MCF 10A (cell line): ENCODE measurements at regions not wholly inside any gene's neighbourhood (a gene's known extent, or its start where the extent isn't known, plus 50 kb on each side); places are given as distances from the start of the nearest gene placed in this dataset.

ENCODE experiments used
- BruUV-seq: library from RNA; stranded (reverse); fragments of 400-500 nt; replicated peaks from 2 replicates; lab custom pipeline; 2021; lab: Mats Ljungman, UMichigan
- CTCF ChIA-PET: fragments of 300-600 bp; sonication (Branson Sonifier 250); formaldehyde crosslinking; extraction: SDS; loops from one replicate; lab custom pipeline; 2021; ENCODE audit warnings: antibody characterized with exemption, inconsistent platforms; lab: Yijun Ruan, JAX
- POLR2A ChIA-PET: fragments of 300-600, 350-650 bp; sonication (Branson Sonifier 250); formaldehyde crosslinking; extraction: SDS; loops from one replicate; lab custom pipeline; 2020; ENCODE audit warnings: antibody characterized with exemption, inconsistent platforms; lab: Yijun Ruan, JAX
- DNase-seq: peaks from one replicate; pipeline ENCODE4 v3.0.0-alpha.2; 2018; ENCODE audit not compliant: unreplicated experiment
- H3K27ac Mint-ChIP-seq: one replicate; pipeline ENCODE4 v1.8.0; 2022; ENCODE audit warnings: mild to moderate bottlenecking, low read depth, mixed read lengths; ENCODE audit not compliant: unreplicated experiment
- H3K27me3 Mint-ChIP-seq: one replicate; pipeline ENCODE4 v1.8.0; 2022; ENCODE audit warnings: mixed read lengths; ENCODE audit not compliant: insufficient read depth, unreplicated experiment
- H3K36me3 Mint-ChIP-seq: one replicate; pipeline ENCODE4 v1.8.0; 2022; ENCODE audit warnings: mild to moderate bottlenecking, moderate library complexity, mixed read lengths; ENCODE audit not compliant: insufficient read depth, unreplicated experiment
- H3K4me1 Mint-ChIP-seq: one replicate; pipeline ENCODE4 v1.8.0; 2022; ENCODE audit warnings: mixed read lengths; ENCODE audit not compliant: insufficient read depth, unreplicated experiment
- H3K4me3 Mint-ChIP-seq: one replicate; pipeline ENCODE4 v1.8.0; 2022; ENCODE audit warnings: mild to moderate bottlenecking, moderate library complexity, mixed read lengths; ENCODE audit not compliant: unreplicated experiment
- H3K9me3 Mint-ChIP-seq: one replicate; pipeline ENCODE4 v1.8.0; 2022; ENCODE audit warnings: mixed read lengths; ENCODE audit not compliant: unreplicated experiment
- intact Hi-C: fragments of 100-400 bp; cut with micrococcal nuclease; formaldehyde crosslinking; loops from 2 replicates; pipeline ENCODE4 v1.14.1; 2022
- TF ChIP-seq, protein P1 (sequence below): fragments of 200-600 bp; IDR thresholded peaks from one replicate; pipeline ENCODE4 v1.8.0; 2022; ENCODE audit warnings: antibody characterized with exemption, mild to moderate bottlenecking; ENCODE audit not compliant: unreplicated experiment

DNA sequence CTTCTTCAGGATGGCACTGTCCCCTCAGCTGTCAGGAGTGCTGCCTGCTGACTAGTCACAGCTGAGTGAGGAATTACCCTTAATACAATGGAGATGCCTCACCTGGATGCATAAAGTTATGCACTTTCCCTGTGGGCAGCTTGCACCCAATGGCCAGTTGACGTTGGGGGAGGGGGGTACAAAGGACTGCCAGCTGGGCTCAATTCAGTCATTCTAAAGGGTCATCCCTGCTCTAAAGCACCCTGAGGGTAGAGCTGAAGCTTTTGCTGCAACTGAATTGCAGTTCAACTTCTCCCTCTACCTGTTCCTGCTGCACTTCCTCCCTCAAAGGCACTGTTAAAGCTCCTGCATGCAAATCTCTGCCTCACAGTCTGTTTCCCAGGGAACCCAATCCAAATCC is 147.8 kb upstream of the SESN3 start:
- ChIA-PET CTCF (no interaction called here), POLR2A (interaction anchor here (1.6 kb wide), 1 partner anchor 19 kb away, joined by 4 read pairs; no protein-coding TSS in a partner anchor)
- Mint-ChIP-seq H3K27me3 (no peaks in the 10 kb centered on the region), H3K27ac (no peak overlapping the region), H3K36me3 (no peaks in the 10 kb centered on the region), H3K4me3 (no peak overlapping the region), H3K9me3 (no peaks in the 10 kb centered on the region), H3K4me1 (no peaks in the 10 kb centered on the region)
- no peak for DNase-seq
- BruUV-seq = no TSS peak
- TF ChIP-seq, protein P1, sequence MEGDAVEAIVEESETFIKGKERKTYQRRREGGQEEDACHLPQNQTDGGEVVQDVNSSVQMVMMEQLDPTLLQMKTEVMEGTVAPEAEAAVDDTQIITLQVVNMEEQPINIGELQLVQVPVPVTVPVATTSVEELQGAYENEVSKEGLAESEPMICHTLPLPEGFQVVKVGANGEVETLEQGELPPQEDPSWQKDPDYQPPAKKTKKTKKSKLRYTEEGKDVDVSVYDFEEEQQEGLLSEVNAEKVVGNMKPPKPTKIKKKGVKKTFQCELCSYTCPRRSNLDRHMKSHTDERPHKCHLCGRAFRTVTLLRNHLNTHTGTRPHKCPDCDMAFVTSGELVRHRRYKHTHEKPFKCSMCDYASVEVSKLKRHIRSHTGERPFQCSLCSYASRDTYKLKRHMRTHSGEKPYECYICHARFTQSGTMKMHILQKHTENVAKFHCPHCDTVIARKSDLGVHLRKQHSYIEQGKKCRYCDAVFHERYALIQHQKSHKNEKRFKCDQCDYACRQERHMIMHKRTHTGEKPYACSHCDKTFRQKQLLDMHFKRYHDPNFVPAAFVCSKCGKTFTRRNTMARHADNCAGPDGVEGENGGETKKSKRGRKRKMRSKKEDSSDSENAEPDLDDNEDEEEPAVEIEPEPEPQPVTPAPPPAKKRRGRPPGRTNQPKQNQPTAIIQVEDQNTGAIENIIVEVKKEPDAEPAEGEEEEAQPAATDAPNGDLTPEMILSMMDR = no peak
- intact Hi-C loops = no loop called here

DNA sequence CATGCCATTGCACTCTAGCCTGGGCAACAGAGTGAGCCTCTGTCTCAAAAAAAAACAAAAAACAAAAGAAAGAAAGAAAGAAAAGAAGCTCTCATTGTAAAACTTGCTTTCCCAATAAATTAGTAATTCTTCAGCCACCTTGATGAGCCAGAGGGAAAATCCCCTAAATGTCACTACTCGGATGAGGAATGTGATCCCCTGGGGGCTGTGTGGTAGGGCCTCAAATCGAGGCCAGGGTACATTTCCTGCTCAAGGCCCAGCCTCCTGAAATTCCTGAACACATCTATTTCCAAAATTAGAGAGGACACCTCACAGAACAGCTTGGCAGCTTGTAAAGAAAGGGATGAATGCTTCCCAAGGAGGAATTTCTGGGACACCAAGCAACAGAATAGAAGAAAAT is 147.1 kb upstream of the SESN3 start:
- no peak for DNase-seq
- H3K27me3 Mint-ChIP-seq = no peaks in the 10 kb centered on the region
- POLR2A ChIA-PET = no interaction called here
- no peaks in the 10 kb centered on the region for H3K36me3 Mint-ChIP-seq
- no peaks in the 10 kb centered on the region for H3K9me3 Mint-ChIP-seq
- CTCF ChIA-PET = no interaction called here
- intact Hi-C loops = no loop called here
- BruUV-seq = no TSS peak
- no peaks in the 10 kb centered on the region for H3K4me1 Mint-ChIP-seq
- no peak overlapping the region for H3K4me3 Mint-ChIP-seq
- no peak overlapping the region for H3K27ac Mint-ChIP-seq
- TF ChIP-seq, protein P1 = no peak

DNA sequence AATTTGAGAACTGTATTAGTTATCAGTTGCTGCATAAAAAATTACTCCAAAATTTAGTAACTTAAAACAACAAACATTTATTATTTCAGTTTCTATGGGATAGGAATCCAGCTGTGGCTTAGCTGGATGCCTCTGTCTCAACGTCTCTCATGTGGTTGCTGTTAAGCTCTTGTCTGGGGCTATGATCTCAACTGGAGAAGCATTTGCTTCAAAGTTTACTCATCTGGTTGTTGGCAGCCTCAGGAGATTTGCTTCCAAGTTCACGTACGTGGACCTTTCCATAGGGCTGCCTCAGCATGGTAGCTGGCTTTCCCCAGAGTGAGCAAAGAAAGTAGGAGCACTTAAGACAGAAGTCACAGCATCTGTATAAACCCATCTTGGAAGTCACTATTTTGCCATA is 144.9 kb upstream of the SESN3 start:
- POLR2A ChIA-PET = interaction anchor here (0.9 to 1.2 kb wide), 2 partner anchors 15 to 47 kb away, joined by 3 read pairs; no protein-coding TSS in a partner anchor
- TF ChIP-seq, protein P1 = no peak
- Mint-ChIP-seq H3K36me3 (no peaks in the 10 kb centered on the region), H3K9me3 (no peaks in the 10 kb centered on the region), H3K27ac (no peak overlapping the region), H3K4me3 (no peak overlapping the region), H3K27me3 (no peaks in the 10 kb centered on the region), H3K4me1 (no peaks in the 10 kb centered on the region)
- CTCF ChIA-PET = interaction anchor here (0.5 to 0.7 kb wide), 3 partner anchors 12 to 1019 kb away, joined by 3 read pairs; no protein-coding TSS in a partner anchor
- no peak for DNase-seq
- intact Hi-C loops = no loop called here
- no TSS peak for BruUV-seq

DNA sequence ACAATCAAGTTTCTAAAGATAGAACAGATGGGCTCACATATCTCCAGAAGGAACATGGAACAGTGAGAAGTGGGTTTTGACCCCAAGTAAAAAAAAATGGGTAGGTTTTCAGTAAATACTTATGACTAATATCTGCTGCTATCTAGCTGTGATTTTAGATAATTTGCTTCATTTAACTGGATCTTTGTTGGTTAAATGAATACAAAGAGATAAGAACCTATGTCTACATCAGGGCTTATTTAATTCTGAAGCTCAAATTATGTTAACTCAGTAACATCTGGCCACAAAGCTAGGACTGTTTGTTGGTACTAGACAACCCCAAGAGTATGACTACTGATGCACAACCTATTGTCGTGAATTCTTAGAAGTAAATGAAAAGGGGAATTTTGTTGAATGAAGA is 144.4 kb upstream of the SESN3 start:
- CTCF ChIA-PET = interaction anchor here (0.6 to 0.7 kb wide), 2 partner anchors 220 to 1019 kb away, joined by 3 read pairs; no protein-coding TSS in a partner anchor
- Mint-ChIP-seq H3K4me1 (no peaks in the 10 kb centered on the region), H3K9me3 (no peaks in the 10 kb centered on the region), H3K27me3 (no peaks in the 10 kb centered on the region), H3K27ac (no peak overlapping the region), H3K36me3 (no peaks in the 10 kb centered on the region), H3K4me3 (no peak overlapping the region)
- intact Hi-C loops = no loop called here
- TF ChIP-seq, protein P1 = no peak
- no TSS peak for BruUV-seq
- POLR2A ChIA-PET = interaction anchor here (0.9 to 1.2 kb wide), 2 partner anchors 15 to 48 kb away, joined by 3 read pairs; no protein-coding TSS in a partner anchor
- no peak for DNase-seq
